ENCODE measurements at regions not wholly inside any gene's neighbourhood (a gene's known extent, or its start where the extent isn't known, plus 50 kb on each side); places are given as distances from the start of the nearest gene placed in this dataset.

GRCh38 chr2:15048000-15048399, 415.5 kb downstream of the LRATD1 start:
- TF ChIP-seq, protein P1, sequence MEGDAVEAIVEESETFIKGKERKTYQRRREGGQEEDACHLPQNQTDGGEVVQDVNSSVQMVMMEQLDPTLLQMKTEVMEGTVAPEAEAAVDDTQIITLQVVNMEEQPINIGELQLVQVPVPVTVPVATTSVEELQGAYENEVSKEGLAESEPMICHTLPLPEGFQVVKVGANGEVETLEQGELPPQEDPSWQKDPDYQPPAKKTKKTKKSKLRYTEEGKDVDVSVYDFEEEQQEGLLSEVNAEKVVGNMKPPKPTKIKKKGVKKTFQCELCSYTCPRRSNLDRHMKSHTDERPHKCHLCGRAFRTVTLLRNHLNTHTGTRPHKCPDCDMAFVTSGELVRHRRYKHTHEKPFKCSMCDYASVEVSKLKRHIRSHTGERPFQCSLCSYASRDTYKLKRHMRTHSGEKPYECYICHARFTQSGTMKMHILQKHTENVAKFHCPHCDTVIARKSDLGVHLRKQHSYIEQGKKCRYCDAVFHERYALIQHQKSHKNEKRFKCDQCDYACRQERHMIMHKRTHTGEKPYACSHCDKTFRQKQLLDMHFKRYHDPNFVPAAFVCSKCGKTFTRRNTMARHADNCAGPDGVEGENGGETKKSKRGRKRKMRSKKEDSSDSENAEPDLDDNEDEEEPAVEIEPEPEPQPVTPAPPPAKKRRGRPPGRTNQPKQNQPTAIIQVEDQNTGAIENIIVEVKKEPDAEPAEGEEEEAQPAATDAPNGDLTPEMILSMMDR (IDR thresholded peaks at IDR 0.05) = no peak
- TF ChIP-seq EP300 (IDR thresholded peaks at IDR 0.05) = no peak

All from ovary (tissue), 3 donors.